NB4 (cell line): ENCODE measurements at regions not wholly inside any gene's neighbourhood (a gene's known extent, or its start where the extent isn't known, plus 50 kb on each side); places are given as distances from the start of the nearest gene placed in this dataset.

Experiments used
- DNase-seq: peaks from one replicate; pipeline ENCODE4 v3.0.0; 2010; ENCODE audit warnings: low read depth
- H3K4me3 ChIP-seq: one replicate; pipeline ENCODE4 v1.5.1; 2011; ENCODE audit warnings: mild to moderate bottlenecking, low read depth, low read length, moderate library complexity
- MYC ChIP-seq: IDR thresholded peaks from 2 replicates; pipeline ENCODE4 v1.6.1; 2011; ENCODE audit warnings: low read depth, low read length
- POLR2A ChIP-seq: IDR thresholded peaks from 2 replicates; pipeline ENCODE4 v1.6.1; 2011; ENCODE audit warnings: mild to moderate bottlenecking; ENCODE audit not compliant: insufficient read length; ENCODE audit errors: extremely low read depth
- TF ChIP-seq, protein P1 (sequence below): IDR thresholded peaks from 2 replicates; pipeline ENCODE4 v1.6.1; 2011; ENCODE audit warnings: low read depth, low read length
- TF ChIP-seq, protein P2 (sequence below): IDR thresholded peaks from one replicate; pipeline ENCODE4 v1.5.1; 2012; ENCODE audit warnings: low read depth, low read length

GRCh38 chr9:86713470-86713869 lies 233.8 kb downstream of the GAS1 start:
- TF ChIP-seq, protein P1, sequence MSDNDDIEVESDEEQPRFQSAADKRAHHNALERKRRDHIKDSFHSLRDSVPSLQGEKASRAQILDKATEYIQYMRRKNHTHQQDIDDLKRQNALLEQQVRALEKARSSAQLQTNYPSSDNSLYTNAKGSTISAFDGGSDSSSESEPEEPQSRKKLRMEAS = no peak
- TF ChIP-seq MYC (no peak), POLR2A (no peak)
- TF ChIP-seq, protein P2, sequence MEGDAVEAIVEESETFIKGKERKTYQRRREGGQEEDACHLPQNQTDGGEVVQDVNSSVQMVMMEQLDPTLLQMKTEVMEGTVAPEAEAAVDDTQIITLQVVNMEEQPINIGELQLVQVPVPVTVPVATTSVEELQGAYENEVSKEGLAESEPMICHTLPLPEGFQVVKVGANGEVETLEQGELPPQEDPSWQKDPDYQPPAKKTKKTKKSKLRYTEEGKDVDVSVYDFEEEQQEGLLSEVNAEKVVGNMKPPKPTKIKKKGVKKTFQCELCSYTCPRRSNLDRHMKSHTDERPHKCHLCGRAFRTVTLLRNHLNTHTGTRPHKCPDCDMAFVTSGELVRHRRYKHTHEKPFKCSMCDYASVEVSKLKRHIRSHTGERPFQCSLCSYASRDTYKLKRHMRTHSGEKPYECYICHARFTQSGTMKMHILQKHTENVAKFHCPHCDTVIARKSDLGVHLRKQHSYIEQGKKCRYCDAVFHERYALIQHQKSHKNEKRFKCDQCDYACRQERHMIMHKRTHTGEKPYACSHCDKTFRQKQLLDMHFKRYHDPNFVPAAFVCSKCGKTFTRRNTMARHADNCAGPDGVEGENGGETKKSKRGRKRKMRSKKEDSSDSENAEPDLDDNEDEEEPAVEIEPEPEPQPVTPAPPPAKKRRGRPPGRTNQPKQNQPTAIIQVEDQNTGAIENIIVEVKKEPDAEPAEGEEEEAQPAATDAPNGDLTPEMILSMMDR = no peak
- DNase-seq = no peak
- H3K4me3 ChIP-seq = no peak overlapping the region

DNA sequence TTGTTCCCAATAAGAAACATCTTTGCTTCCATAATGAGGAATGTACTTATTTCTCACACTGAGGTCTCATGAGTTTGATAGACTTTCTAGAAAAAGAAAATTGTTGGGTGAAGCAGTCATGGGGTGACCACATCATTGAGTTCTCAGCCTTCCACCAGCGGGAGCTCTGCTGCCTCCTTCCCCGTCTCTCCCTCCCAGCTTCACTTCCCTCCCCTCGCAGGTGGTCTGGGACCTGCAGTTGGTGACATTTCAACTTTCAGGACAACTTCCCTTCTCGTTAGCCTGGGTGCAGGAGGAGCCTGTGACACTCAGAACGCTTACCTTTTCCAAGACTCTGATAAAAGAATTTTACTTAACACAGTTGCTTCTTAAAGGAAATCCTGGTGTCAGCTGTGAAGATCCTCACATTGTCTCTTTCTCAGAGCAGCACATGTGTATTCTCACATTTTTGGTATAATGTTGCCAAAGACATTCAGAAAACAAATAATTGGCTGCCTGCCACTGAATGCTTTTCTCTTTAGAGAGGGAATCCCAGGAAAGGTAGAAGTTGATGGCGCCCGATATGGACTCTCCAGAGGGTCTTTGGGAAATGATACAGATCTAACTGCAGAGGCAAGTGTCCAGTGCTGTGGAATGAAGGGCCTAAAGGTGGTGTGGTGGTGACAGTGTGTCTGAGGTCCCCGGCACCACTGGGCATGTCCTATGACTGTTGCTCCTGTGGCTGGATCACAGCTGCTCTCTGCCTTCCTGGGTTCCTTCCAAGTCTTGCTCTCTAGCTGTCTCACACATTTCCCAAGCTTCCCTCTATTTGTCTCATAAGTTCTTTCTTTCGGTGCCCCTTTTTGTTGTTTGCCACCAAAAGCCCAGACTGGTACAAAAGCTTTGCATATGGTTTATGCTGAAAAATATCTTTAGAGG lies 238.1 kb downstream of the GAS1 start:
- DNase-seq = no peak
- TF ChIP-seq, protein P1 = no peak
- TF ChIP-seq POLR2A (no peak), MYC (no peak)
- TF ChIP-seq, protein P2 = no peak

DNA sequence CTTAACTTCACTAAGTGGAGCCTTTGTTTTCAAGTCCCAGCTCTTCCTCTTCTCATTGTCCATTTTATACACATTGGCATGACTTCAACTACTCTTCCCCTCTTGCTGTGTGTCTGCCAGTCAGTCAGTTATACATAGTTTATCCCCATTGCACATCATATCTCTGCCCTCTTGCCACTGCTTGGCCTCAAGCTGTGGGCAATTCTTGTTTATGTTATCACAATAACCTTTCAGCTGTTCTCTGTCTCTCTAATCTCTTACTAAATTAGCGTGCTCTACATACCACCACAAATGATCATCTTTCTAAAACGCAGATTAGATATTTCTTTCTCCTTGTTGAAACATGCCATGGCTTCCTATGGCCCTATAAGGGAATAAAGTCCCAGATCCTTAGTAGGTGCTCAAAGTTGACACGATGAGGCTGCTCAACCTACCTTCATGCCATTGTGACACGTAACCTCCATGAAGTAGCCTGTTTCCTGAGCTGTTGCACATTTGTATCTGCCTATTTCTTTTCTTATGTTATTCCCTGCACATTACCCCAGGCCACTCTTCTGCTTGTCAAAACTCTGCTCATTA lies 239.3 kb downstream of the GAS1 start:
- TF ChIP-seq, protein P2 = no peak
- DNase-seq = no peak
- H3K4me3 ChIP-seq = no peak overlapping the region

More for the DNA sequence above, 238.1 kb downstream of the GAS1 start:
- H3K4me3 ChIP-seq = no peak overlapping the region

GRCh38 chr9:86706391-86706790 lies 240.9 kb downstream of the GAS1 start:
- TF ChIP-seq MYC (no peak), POLR2A (no peak)
- TF ChIP-seq, protein P1 = no peak
- TF ChIP-seq, protein P2 = no peak
- H3K4me3 ChIP-seq = no peak overlapping the region
- DNase-seq = no peak

DNA sequence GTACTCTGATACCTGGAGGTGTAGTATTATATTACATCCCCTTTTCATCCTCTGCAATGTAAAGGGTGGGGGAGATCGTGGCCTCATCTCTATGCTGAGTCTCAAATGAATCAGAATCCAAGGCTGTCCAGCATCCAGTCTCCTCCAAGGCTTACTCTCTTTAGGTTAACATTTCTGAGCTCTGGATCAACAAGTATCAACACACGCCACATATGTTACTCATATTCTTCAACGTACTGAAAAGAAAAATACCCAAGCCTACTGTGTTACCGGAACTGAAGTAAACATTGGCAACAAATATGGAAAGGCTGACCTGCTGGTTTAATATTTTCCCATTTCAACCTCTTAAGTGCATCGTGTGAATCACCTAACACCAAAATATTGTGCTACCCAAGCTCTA lies 241.8 kb downstream of the GAS1 start:
- TF ChIP-seq, protein P2 = no peak
- TF ChIP-seq, protein P1 = no peak
- TF ChIP-seq POLR2A (no peak), MYC (no peak)
- no peak overlapping the region for H3K4me3 ChIP-seq
- no peak for DNase-seq
